ENCODE measurements at regions not wholly inside any gene's neighbourhood (a gene's known extent, or its start where the extent isn't known, plus 50 kb on each side); places are given as distances from the start of the nearest gene placed in this dataset.

DNA sequence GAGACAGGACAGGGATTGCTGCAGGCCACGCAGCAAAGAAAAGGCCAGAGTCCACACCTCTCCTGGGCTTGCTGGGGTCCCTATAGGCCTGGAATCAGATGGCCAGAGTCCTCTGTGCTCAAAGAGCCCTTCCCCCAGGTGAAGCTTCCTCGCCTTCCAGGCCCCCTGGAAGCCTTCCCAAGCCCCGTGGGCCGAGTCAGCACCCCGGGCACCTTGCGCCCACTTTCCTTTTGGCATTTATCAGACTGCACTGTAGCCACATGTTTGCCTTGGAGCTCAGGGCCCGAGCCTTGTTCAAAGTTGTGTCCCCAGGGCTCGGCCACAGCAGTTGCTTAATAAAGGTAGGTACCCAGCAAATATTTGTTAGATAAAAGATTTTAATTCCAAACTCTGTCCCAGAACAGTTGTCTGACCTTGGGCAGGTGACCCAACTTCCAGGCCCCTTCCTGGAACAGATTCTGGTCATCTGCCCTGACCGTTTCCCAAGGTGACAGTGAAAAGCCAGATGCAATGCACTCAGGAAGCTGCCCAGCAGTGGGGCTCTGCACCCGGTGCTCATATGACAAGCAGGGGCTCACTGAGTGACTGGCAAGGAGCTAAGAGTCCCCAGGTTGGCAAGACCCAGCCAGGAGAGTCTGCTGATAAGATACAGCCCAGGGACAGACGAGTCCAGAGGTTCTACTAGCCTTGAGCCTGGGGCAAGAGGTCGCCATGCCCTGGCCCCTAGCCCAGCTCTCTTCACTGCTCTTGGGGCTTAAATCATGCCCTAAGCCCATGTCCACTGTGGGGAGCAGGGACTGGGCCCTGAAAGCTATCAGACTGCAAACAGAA, 81.2 kb downstream of the PITPNM2 start (continued):
- TF ChIP-seq, protein P1, sequence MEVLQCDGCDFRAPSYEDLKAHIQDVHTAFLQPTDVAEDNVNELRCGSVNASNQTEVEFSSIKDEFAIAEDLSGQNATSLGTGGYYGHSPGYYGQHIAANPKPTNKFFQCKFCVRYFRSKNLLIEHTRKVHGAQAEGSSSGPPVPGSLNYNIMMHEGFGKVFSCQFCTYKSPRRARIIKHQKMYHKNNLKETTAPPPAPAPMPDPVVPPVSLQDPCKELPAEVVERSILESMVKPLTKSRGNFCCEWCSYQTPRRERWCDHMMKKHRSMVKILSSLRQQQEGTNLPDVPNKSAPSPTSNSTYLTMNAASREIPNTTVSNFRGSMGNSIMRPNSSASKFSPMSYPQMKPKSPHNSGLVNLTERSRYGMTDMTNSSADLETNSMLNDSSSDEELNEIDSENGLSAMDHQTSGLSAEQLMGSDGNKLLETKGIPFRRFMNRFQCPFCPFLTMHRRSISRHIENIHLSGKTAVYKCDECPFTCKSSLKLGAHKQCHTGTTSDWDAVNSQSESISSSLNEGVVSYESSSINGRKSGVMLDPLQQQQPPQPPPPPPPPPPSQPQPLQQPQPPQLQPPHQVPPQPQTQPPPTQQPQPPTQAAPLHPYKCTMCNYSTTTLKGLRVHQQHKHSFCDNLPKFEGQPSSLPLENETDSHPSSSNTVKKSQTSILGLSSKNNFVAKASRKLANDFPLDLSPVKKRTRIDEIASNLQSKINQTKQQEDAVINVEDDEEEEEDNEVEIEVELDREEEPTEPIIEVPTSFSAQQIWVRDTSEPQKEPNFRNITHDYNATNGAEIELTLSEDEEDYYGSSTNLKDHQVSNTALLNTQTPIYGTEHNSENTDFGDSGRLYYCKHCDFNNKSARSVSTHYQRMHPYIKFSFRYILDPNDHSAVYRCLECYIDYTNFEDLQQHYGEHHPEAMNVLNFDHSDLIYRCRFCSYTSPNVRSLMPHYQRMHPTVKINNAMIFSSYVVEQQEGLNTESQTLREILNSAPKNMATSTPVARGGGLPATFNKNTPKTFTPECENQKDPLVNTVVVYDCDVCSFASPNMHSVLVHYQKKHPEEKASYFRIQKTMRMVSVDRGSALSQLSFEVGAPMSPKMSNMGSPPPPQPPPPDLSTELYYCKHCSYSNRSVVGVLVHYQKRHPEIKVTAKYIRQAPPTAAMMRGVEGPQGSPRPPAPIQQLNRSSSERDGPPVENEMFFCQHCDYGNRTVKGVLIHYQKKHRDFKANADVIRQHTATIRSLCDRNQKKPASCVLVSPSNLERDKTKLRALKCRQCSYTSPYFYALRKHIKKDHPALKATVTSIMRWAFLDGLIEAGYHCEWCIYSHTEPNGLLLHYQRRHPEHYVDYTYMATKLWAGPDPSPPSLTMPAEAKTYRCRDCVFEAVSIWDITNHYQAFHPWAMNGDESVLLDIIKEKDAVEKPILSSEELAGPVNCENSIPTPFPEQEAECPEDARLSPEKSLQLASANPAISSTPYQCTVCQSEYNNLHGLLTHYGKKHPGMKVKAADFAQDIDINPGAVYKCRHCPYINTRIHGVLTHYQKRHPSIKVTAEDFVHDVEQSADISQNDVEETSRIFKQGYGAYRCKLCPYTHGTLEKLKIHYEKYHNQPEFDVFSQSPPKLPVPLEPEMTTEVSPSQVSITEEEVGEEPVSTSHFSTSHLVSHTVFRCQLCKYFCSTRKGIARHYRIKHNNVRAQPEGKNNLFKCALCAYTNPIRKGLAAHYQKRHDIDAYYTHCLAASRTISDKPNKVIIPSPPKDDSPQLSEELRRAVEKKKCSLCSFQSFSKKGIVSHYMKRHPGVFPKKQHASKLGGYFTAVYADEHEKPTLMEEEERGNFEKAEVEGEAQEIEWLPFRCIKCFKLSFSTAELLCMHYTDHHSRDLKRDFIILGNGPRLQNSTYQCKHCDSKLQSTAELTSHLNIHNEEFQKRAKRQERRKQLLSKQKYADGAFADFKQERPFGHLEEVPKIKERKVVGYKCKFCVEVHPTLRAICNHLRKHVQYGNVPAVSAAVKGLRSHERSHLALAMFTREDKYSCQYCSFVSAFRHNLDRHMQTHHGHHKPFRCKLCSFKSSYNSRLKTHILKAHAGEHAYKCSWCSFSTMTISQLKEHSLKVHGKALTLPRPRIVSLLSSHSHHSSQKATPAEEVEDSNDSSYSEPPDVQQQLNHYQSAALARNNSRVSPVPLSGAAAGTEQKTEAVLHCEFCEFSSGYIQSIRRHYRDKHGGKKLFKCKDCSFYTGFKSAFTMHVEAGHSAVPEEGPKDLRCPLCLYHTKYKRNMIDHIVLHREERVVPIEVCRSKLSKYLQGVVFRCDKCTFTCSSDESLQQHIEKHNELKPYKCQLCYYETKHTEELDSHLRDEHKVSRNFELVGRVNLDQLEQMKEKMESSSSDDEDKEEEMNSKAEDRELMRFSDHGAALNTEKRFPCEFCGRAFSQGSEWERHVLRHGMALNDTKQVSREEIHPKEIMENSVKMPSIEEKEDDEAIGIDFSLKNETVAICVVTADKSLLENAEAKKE (CRISPR knock-in tag; IDR thresholded peaks at IDR 0.05) = no peak
- TF ChIP-seq, protein P2, sequence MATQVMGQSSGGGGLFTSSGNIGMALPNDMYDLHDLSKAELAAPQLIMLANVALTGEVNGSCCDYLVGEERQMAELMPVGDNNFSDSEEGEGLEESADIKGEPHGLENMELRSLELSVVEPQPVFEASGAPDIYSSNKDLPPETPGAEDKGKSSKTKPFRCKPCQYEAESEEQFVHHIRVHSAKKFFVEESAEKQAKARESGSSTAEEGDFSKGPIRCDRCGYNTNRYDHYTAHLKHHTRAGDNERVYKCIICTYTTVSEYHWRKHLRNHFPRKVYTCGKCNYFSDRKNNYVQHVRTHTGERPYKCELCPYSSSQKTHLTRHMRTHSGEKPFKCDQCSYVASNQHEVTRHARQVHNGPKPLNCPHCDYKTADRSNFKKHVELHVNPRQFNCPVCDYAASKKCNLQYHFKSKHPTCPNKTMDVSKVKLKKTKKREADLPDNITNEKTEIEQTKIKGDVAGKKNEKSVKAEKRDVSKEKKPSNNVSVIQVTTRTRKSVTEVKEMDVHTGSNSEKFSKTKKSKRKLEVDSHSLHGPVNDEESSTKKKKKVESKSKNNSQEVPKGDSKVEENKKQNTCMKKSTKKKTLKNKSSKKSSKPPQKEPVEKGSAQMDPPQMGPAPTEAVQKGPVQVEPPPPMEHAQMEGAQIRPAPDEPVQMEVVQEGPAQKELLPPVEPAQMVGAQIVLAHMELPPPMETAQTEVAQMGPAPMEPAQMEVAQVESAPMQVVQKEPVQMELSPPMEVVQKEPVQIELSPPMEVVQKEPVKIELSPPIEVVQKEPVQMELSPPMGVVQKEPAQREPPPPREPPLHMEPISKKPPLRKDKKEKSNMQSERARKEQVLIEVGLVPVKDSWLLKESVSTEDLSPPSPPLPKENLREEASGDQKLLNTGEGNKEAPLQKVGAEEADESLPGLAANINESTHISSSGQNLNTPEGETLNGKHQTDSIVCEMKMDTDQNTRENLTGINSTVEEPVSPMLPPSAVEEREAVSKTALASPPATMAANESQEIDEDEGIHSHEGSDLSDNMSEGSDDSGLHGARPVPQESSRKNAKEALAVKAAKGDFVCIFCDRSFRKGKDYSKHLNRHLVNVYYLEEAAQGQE (IDR thresholded peaks at IDR 0.05; ENCODE audit: unreplicated experiment) = no peak

DNA sequence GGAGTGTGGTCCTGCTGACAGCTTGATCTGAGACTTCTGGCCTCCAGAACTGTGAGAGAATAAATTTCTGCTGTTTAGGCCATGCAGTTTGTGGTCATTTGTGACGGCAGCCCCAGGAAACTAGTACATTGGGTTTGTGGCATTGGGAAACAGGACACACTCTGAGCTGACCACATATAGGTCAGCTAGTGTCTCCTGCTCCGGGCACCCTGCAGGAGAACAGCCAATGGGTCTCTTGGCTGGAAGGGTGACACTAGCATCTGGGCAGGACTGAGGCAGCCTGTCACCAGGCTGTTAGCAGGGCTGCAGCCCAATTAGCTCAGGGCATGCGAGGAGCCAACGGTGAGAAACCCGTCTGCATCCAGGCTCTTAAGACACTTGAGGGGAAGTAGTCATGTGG, 83.2 kb downstream of the PITPNM2 start:
- no peak for DNase-seq (ENCODE audit: low spot score)
- no peak overlapping the region for H3K4me3 Mint-ChIP-seq
- TF ChIP-seq, protein P3, sequence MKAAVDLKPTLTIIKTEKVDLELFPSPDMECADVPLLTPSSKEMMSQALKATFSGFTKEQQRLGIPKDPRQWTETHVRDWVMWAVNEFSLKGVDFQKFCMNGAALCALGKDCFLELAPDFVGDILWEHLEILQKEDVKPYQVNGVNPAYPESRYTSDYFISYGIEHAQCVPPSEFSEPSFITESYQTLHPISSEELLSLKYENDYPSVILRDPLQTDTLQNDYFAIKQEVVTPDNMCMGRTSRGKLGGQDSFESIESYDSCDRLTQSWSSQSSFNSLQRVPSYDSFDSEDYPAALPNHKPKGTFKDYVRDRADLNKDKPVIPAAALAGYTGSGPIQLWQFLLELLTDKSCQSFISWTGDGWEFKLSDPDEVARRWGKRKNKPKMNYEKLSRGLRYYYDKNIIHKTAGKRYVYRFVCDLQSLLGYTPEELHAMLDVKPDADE (IDR thresholded peaks at IDR 0.05) = no peak
- TF ChIP-seq, protein P4, sequence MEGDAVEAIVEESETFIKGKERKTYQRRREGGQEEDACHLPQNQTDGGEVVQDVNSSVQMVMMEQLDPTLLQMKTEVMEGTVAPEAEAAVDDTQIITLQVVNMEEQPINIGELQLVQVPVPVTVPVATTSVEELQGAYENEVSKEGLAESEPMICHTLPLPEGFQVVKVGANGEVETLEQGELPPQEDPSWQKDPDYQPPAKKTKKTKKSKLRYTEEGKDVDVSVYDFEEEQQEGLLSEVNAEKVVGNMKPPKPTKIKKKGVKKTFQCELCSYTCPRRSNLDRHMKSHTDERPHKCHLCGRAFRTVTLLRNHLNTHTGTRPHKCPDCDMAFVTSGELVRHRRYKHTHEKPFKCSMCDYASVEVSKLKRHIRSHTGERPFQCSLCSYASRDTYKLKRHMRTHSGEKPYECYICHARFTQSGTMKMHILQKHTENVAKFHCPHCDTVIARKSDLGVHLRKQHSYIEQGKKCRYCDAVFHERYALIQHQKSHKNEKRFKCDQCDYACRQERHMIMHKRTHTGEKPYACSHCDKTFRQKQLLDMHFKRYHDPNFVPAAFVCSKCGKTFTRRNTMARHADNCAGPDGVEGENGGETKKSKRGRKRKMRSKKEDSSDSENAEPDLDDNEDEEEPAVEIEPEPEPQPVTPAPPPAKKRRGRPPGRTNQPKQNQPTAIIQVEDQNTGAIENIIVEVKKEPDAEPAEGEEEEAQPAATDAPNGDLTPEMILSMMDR (conservative IDR thresholded peaks at IDR 0.05; ENCODE audit: low read depth in 2 of 2) = no peak
- no peak for TF ChIP-seq EZH2 (IDR thresholded peaks at IDR 0.05; ENCODE audit: low read depth, unreplicated experiment)
- no peak for TF ChIP-seq STAT1 (IDR thresholded peaks at IDR 0.05; ENCODE audit: unreplicated experiment)

More for the DNA sequence above, 83.2 kb downstream of the PITPNM2 start:
- no peaks in the 10 kb centered on the region for H3K4me1 Mint-ChIP-seq
- no peak for ATAC-seq
- no peaks in the 10 kb centered on the region for H3K36me3 Mint-ChIP-seq (ENCODE audit: low read depth)
- Histone ChIP-seq H3K27ac (ENCODE audit: low read depth) (no peak overlapping the region), H3K9me2 (ENCODE audit: insufficient read depth) (no peaks in the 10 kb centered on the region), H3K4me3 (no peak overlapping the region), H3F3A (replicated peaks; ENCODE audit: low read depth) (no peaks in the 10 kb centered on the region), H2AFZ (no peak overlapping the region), H3K27me3 (ENCODE audit: insufficient read depth) (no peaks in the 10 kb centered on the region), H3K79me2 (replicated peaks; ENCODE audit: insufficient read depth) (no peaks in the 10 kb centered on the region), H4K20me1 (replicated peaks; ENCODE audit: insufficient read depth) (no peaks in the 10 kb centered on the region), H3K36me3 (ENCODE audit: insufficient read depth) (no peaks in the 10 kb centered on the region), H3K4me2 (no peak overlapping the region), H3K4me1 (ENCODE audit: insufficient read depth) (no peaks in the 10 kb centered on the region)
- no peak overlapping the region for H3K27ac Mint-ChIP-seq
- peaks cover 9% of the 10 kb centered on the region for H3K27me3 Mint-ChIP-seq (ENCODE audit: insufficient read depth, low read depth, poor library complexity)
- no peaks in the 10 kb centered on the region for H3K9me3 Mint-ChIP-seq
